HL-60 (cell line): ENCODE measurements at regions not wholly inside any gene's neighbourhood (a gene's known extent, or its start where the extent isn't known, plus 50 kb on each side); places are given as distances from the start of the nearest gene placed in this dataset.

Experiments used
- DNase-seq, 2 experiments: peaks; one replicate each; pipeline ENCODE4 v3.0.0-alpha.2; 2010 to 2020; ENCODE audit warnings: low read depth in 1 of 2, low spot score in 1 of 2
- H3K27ac ChIP-seq: fragments of 250-450 bp; sonication (Bioruptor Pico); replicated peaks from 2 replicates; pipeline ENCODE4 v1.5.1; 2020; ENCODE audit warnings: mild to moderate bottlenecking, moderate library complexity
- H3K27me3 ChIP-seq: fragments of 250-450 bp; sonication (Bioruptor Pico); 2 replicates; pipeline ENCODE4 v1.5.1; 2021; ENCODE audit warnings: mild to moderate bottlenecking, moderate library complexity; ENCODE audit not compliant: insufficient read depth, poor library complexity, severe bottlenecking
- H3K4me3 ChIP-seq: replicated peaks from 2 replicates; pipeline ENCODE4 v1.5.1; 2011; ENCODE audit warnings: mild to moderate bottlenecking, control low read depth, low read length; ENCODE audit not compliant: insufficient read depth
- GABPA ChIP-seq: IDR thresholded peaks from 2 replicates; pipeline ENCODE4 v1.6.1; 2012; ENCODE audit warnings: low read depth
- POLR2AphosphoS5 ChIP-seq: IDR thresholded peaks from 2 replicates; pipeline ENCODE4 v1.6.1; 2012; ENCODE audit warnings: low read depth
- REST ChIP-seq: IDR thresholded peaks from 2 replicates; pipeline ENCODE4 v1.6.1; 2012; ENCODE audit warnings: low read depth; ENCODE audit not compliant: insufficient replicate concordance
- SPI1 ChIP-seq: IDR thresholded peaks from 2 replicates; pipeline ENCODE4 v1.6.1; 2012; ENCODE audit warnings: low read depth, mild to moderate bottlenecking, borderline replicate concordance
- TF ChIP-seq, protein P1 (sequence below): IDR thresholded peaks from one replicate; pipeline ENCODE4 v1.5.1; 2011; ENCODE audit warnings: low read length, control low read depth, inconsistent platforms; ENCODE audit not compliant: insufficient read depth

DNA sequence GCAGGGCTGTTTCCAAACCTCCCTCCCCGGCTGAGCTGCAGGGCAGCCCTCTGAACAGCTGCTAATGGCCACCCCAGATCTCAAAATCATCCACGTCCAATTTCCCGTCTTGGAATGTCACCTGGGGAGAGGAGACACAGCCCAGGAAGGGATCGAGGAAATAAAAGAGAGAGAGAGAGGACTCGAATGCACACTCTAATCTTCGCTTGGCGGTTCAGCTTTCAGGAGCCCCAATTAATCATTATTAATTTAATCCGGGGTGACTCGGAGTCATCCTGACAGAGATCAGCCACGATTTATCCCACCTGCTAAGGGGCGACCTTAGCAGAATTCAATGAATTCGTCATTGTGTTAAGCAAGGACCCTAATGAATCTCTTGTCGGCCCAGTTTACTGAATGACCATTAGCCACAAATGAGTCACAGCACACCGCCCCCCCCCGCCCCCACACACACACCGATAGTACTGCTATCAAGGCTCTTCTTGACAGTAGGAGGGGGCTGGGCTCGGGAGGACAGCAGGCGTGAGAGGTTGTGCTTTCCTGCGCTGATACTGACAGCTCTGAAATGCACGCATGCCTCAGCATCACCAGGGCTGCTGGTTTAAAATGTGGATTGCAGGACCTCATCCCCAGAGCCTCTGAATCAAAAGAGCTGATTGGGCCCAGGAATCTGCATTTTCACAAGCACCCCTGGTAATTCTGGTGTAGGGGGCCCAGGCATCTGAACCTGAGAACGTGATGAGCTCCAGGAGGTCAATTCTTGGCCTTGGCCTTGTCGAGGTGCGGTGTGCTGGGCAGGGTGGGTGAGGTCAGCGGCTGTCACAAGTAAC, 190.0 kb upstream of the CIBAR2 start:
- Histone ChIP-seq H3K27me3 (peaks cover 3% of the 10 kb centered on the region), H3K27ac (no peak overlapping the region), H3K4me3 (no peak overlapping the region)
- TF ChIP-seq POLR2AphosphoS5 (no peak), SPI1 (no peak)
- TF ChIP-seq, protein P1, sequence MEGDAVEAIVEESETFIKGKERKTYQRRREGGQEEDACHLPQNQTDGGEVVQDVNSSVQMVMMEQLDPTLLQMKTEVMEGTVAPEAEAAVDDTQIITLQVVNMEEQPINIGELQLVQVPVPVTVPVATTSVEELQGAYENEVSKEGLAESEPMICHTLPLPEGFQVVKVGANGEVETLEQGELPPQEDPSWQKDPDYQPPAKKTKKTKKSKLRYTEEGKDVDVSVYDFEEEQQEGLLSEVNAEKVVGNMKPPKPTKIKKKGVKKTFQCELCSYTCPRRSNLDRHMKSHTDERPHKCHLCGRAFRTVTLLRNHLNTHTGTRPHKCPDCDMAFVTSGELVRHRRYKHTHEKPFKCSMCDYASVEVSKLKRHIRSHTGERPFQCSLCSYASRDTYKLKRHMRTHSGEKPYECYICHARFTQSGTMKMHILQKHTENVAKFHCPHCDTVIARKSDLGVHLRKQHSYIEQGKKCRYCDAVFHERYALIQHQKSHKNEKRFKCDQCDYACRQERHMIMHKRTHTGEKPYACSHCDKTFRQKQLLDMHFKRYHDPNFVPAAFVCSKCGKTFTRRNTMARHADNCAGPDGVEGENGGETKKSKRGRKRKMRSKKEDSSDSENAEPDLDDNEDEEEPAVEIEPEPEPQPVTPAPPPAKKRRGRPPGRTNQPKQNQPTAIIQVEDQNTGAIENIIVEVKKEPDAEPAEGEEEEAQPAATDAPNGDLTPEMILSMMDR, result no peak
- no peak for DNase-seq

GRCh38 chr16:85302848-85303353, 190.6 kb upstream of the CIBAR2 start:
- H3K27ac ChIP-seq, result no peak overlapping the region
- TF ChIP-seq POLR2AphosphoS5, result no peak
- no peak for TF ChIP-seq GABPA
- TF ChIP-seq REST, result no peak
- TF ChIP-seq, protein P1, result no peak
- no peak for TF ChIP-seq SPI1
- no peak for DNase-seq
- no peak overlapping the region for H3K4me3 ChIP-seq
- H3K27me3 ChIP-seq, result peaks cover 3% of the 10 kb centered on the region

DNA sequence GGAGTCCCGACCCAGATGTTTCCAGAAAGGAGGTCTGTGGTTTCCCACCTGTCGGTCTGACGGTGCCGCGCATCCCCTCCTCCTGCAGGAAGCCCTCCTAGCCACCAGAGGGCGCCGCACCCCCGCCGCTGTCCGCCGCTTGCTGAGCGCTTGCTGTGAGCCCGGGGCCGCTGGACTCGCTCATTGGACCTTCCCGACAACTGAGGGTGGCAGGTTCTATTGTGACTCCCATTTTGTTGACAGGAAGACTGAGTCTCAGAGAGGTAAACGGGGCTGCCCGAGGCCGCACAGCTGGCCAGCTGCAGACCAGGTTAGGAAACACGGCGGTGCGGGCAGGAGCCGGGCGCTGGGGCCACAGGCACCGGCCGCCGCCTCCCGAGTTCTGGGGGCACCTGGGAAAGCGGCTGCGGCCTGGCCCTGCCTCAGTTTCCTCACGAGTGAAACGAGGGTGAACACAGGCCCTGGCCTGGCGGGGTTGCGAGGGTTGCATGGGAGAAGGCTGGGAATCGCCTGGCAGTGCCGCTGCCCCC, 191.1 kb upstream of the CIBAR2 start:
- peak overlapping the region; percentile 41 for H3K4me3 ChIP-seq
- DNase-seq, result peak; percentile 34 to 80
- H3K27ac ChIP-seq, result no peak overlapping the region
- no peak for TF ChIP-seq GABPA
- TF ChIP-seq, protein P1, result peak; percentile 79
- peaks cover 3% of the 10 kb centered on the region for H3K27me3 ChIP-seq

DNA sequence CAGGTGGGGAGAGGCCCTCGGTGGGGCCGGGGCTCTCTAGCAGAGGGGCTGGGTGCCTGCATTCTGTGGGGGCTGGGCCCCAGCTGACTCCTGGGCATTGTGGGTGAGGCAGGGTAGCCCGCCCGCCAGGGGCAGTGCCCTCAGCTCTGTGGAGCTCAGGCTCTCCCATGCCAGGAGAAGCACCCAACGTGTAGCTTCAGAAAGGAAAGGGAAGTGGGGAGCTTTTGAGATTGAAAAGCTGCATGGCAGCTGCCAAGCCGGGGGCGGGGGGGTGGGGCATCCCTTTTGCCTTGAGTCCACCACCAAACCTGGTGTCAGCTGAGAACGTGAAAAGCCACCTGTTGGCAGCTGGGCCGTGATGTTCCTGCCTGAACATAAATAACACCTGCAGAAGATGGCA, 192.1 kb upstream of the CIBAR2 start:
- Histone ChIP-seq H3K27ac (peak overlapping the region; percentile 36; the same call in 1 of the 2 replicates), H3K4me3 (no peak overlapping the region), H3K27me3 (peaks cover 3% of the 10 kb centered on the region)
- peak in 1 of 2 experiments; percentile 42 for DNase-seq
- TF ChIP-seq SPI1, result peak; percentile 56; the same call in 1 of the 2 replicates
- no peak for TF ChIP-seq POLR2AphosphoS5
- TF ChIP-seq GABPA, result no peak

DNA sequence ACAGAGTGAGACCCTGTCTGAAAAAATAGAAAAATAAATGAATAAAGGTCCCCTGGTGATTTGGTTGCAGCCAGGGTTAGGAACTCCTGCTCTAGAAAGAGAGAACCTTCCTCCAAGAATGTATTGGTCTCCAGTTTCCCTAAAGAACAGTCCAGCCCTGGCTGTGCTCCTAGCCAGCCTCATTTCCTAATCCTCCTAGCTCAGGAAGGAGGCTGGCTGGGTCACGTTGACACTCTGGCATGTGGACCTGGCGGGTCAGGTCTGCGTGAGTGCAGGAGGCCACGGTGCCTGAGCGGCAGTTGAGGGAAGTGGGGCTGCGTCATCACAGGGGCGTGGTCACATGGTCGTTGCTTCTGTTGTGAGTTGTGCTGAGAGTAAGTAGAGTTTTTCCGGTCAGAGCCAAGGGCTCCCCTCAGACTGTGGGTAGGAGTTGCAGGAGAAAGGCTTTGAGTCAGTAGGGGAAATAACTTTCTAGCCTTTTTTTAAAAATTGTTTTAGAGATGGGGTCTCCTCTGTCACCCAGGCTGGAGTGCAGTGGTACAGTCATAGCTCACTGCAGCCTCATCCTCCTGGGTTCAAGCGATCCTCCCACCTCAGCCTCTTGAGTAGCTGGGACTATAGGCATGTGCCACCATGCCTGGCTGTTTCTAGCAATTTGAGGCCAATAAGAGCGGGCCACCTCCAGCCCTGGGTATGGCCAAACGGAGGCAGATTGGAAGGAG, 194.0 kb upstream of the CIBAR2 start:
- Histone ChIP-seq H3K27ac (peak overlapping the region; percentile 74), H3K27me3 (no peaks in the 10 kb centered on the region), H3K4me3 (no peak overlapping the region)
- TF ChIP-seq, protein P1, result no peak
- peak; percentile 42; the same call in 1 of the 2 replicates for TF ChIP-seq SPI1
- TF ChIP-seq REST, result no peak
- peak; percentile 41; the same call in 1 of the 2 replicates for TF ChIP-seq POLR2AphosphoS5
- no peak for TF ChIP-seq GABPA
- peak; percentile 39 to 92 for DNase-seq
